GM23248 (cell line): ENCODE measurements at regions not wholly inside any gene's neighbourhood (a gene's known extent, or its start where the extent isn't known, plus 50 kb on each side); places are given as distances from the start of the nearest gene placed in this dataset.

ENCODE experiments used
- EZH2 ChIP-seq: fragments of 200-600 bp; sonication (generic); IDR thresholded peaks from 2 replicates; pipeline ENCODE4 v1.6.1; 2018; ENCODE audit warnings: antibody characterized with exemption, mild to moderate bottlenecking; ENCODE audit not compliant: insufficient read depth, poor library complexity, severe bottlenecking
- EZH2phosphoT487 ChIP-seq: fragments of 200-600 bp; sonication (generic); IDR thresholded peaks from 2 replicates; pipeline ENCODE4 v1.6.1; 2018; ENCODE audit warnings: antibody characterized with exemption, moderate library complexity, mild to moderate bottlenecking, low read depth; ENCODE audit not compliant: insufficient read depth

DNA sequence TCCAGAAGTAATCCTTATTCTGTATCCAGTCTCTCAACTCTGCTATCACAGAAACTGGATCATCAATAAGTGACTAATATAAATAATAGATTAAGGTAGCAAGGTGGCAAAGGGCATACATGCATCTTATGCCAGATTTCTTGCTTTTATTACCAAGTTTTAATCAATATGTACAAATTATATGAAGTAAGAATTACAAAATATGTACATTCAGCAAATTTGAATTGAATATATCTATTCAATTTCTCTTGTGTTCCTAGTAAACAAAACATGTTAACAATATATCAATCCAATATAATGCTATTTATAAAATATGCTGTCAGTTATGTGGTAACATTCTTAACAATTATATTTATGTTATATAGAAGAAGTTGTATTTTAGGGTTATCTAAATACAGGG lies 488.7 kb upstream of the COX7C start:
- TF ChIP-seq EZH2 (no peak), EZH2phosphoT487 (no peak)
